Panc1 (cell line): ENCODE measurements at regions not wholly inside any gene's neighbourhood (a gene's known extent, or its start where the extent isn't known, plus 50 kb on each side); places are given as distances from the start of the nearest gene placed in this dataset.

Experiments
- ATAC-seq: fragments of 200-7000 bp; cut with Tn5 transposase; 2 replicates; pipeline ENCODE4 v1.9.1; 2020; ENCODE audit warnings: mild to moderate bottlenecking, moderate library complexity
- BruUV-seq: library from RNA; stranded (reverse); fragments of 400-500 nt; replicated peaks from 2 replicates; lab custom pipeline; 2021; lab: Mats Ljungman, UMichigan
- CTCF ChIA-PET: fragments of 300-600 bp; sonication (Branson Sonifier 250); formaldehyde crosslinking; loops from one replicate; lab custom pipeline; 2022; ENCODE audit warnings: antibody characterized with exemption; lab: Charles Lee
- POLR2A ChIA-PET: fragments of 300-600 bp; sonication (Branson Sonifier 250); formaldehyde crosslinking; loops from one replicate; lab custom pipeline; 2022; ENCODE audit warnings: antibody characterized with exemption; lab: Charles Lee
- DNase-seq: peaks from one replicate; pipeline ENCODE4 v3.0.0-alpha.2; 2010; ENCODE audit warnings: low read depth, low spot score
- H3K27ac ChIP-seq: 2 replicates; pipeline ENCODE4 v1.5.1; 2011; ENCODE audit warnings: mild to moderate bottlenecking, low read length, inconsistent platforms
- H3K27me3 ChIP-seq: fragments of 200-500 bp; sonication (Bioruptor generic); 2 replicates; pipeline ENCODE4 v1.6.0; 2014; ENCODE audit warnings: low read length, inconsistent platforms; ENCODE audit not compliant: control insufficient read depth, insufficient read depth
- H3K36me3 ChIP-seq: fragments of 200-500 bp; sonication (Bioruptor generic); 2 replicates; pipeline ENCODE4 v1.5.1; 2014; ENCODE audit warnings: inconsistent platforms, mild to moderate bottlenecking, low read length, moderate library complexity; ENCODE audit not compliant: control insufficient read depth, insufficient read depth
- H3K4me1 ChIP-seq: 2 replicates; pipeline ENCODE4 v1.5.1; 2011; ENCODE audit warnings: inconsistent platforms, mild to moderate bottlenecking, low read length, moderate library complexity; ENCODE audit not compliant: control insufficient read depth, insufficient read depth
- H3K4me3 ChIP-seq, 2 experiments: 2 replicates each; pipeline ENCODE4 v1.5.1; 2011 to 2012; ENCODE audit warnings: low read depth in 2 of 2, low read length in 2 of 2, mild to moderate bottlenecking in 2 of 2, inconsistent platforms in 1 of 2, moderate library complexity in 1 of 2
- H3K9me3 ChIP-seq: fragments of 200-500 bp; sonication (Bioruptor generic); 2 replicates; pipeline ENCODE4 v1.5.1; 2014; ENCODE audit warnings: low read depth, mild to moderate bottlenecking, inconsistent platforms, low read length, moderate library complexity; ENCODE audit not compliant: control insufficient read depth, insufficient read depth
- CTCF ChIP-seq: fragments of 450-650 bp; IDR thresholded peaks from 2 replicates; pipeline ENCODE4 v1.5.1; 2017; ENCODE audit warnings: mild to moderate bottlenecking
- POLR2AphosphoS5 ChIP-seq: IDR thresholded peaks from 2 replicates; pipeline ENCODE4 v1.6.1; 2012; ENCODE audit warnings: mild to moderate bottlenecking, low read depth, low read length, moderate library complexity
- REST ChIP-seq, 2 experiments: IDR thresholded peaks; 2 replicates each; pipeline ENCODE4 v1.6.1; 2011 to 2012; ENCODE audit warnings: low read depth in 2 of 2, control low read depth in 1 of 2, low read length in 1 of 2, mild to moderate bottlenecking in 1 of 2, moderate library complexity in 1 of 2; ENCODE audit not compliant: insufficient read depth in 1 of 2
- SIN3A ChIP-seq: IDR thresholded peaks from 2 replicates; pipeline ENCODE4 v1.6.1; 2012; ENCODE audit warnings: low read depth, mild to moderate bottlenecking, low read length, moderate library complexity, borderline replicate concordance; ENCODE audit not compliant: insufficient read depth
- TCF7L2 ChIP-seq: IDR thresholded peaks from 2 replicates; pipeline ENCODE4 v1.6.1; 2011; ENCODE audit warnings: mild to moderate bottlenecking, low read depth, low read length, inconsistent platforms
- in situ Hi-C: cut with HindIII; loops from 2 replicates; pipeline ENCODE4 v1.10.0; 2016; ENCODE audit warnings: low sequenced_read_pairs, low pct_unique_long_range_greater_than_20kb
- intact Hi-C: fragments of 100-400 bp; cut with micrococcal nuclease; formaldehyde crosslinking; loops from one replicate; pipeline ENCODE4 v1.10.0; 2022; ENCODE audit not compliant: unreplicated experiment

GRCh38 chr20:50327666-50328065 is 137.0 kb downstream of the CEBPB start:
- POLR2A ChIA-PET: interaction anchor here (0.5 kb wide), 1 partner anchor 236 kb away, joined by 10 read pairs; no protein-coding TSS in a partner anchor
- ATAC-seq: no peak

GRCh38 chr20:50328222-50328979 is 137.8 kb downstream of the CEBPB start:
- no peaks in the 10 kb centered on the region for H3K9me3 ChIP-seq
- DNase-seq: no peak
- H3K4me3 ChIP-seq: no peak overlapping the region
- no peaks in the 10 kb centered on the region for H3K36me3 ChIP-seq
- no peaks in the 10 kb centered on the region for H3K4me1 ChIP-seq
- H3K27me3 ChIP-seq: no peaks in the 10 kb centered on the region
- no TSS peak for BruUV-seq
- POLR2A ChIA-PET: interaction anchor here (0.6 kb wide), 1 partner anchor 7 kb away, joined by 3 read pairs; no protein-coding TSS in a partner anchor
- CTCF ChIA-PET: no interaction called here
- intact Hi-C loops: no loop called here
- no peak for ATAC-seq
- TF ChIP-seq REST (IDR thresholded peaks at IDR 0.05; ENCODE audit: insufficient read depth in 1 of 2, low read depth in 2 of 2, low read length in 1 of 2): no peak
- in situ Hi-C loops: loop anchor here (5.0 to 10.0 kb wide), 2 partner anchors 41 to 156 kb away; no protein-coding TSS in a partner anchor
- no peak overlapping the region for H3K27ac ChIP-seq

More at GRCh38 chr20:50327666-50328065, 137.0 kb downstream of the CEBPB start:
- intact Hi-C loops: no loop called here
- Histone ChIP-seq H3K27ac (no peak overlapping the region), H3K27me3 (no peaks in the 10 kb centered on the region), H3K4me1 (no peaks in the 10 kb centered on the region), H3K36me3 (no peaks in the 10 kb centered on the region), H3K9me3 (no peaks in the 10 kb centered on the region), H3K4me3 (no peak overlapping the region)
- DNase-seq: no peak
- BruUV-seq: no TSS peak
- in situ Hi-C loops: loop anchor here (5.0 to 10.0 kb wide), 2 partner anchors 40 to 157 kb away; no protein-coding TSS in a partner anchor
- CTCF ChIA-PET: no interaction called here
- TF ChIP-seq CTCF: no peak
- TF ChIP-seq TCF7L2: no peak
- no peak for TF ChIP-seq SIN3A
- no peak for TF ChIP-seq REST (IDR thresholded peaks at IDR 0.05; ENCODE audit: insufficient read depth in 1 of 2, low read depth in 2 of 2, low read length in 1 of 2)
- TF ChIP-seq POLR2AphosphoS5: no peak
